Pancreas (tissue), 10 donors: ENCODE measurements at regions not wholly inside any gene's neighbourhood (a gene's known extent, or its start where the extent isn't known, plus 50 kb on each side); places are given as distances from the start of the nearest gene placed in this dataset.

Source experiments
- ATAC-seq, 4 donors: fragments of 200-7000 bp; cut with Tn5 transposase; one replicate each; pipeline versions ENCODE4 v1.8.0 to v1.9.1; 2020; ENCODE audit warnings: mild to moderate bottlenecking in 4 of 4, moderate library complexity in 4 of 4
- DNase-seq, 6 donors: peaks; one replicate each; pipeline ENCODE4 v3.0.0-alpha.2; 2020
- FAIRE-seq: peaks from 2 replicates; lab custom pipeline; 2012; peaks lifted over from hg19 to GRCh38; lab: Jason Lieb, UNC
- H3K27ac ChIP-seq, 4 donors: fragments of 200-600 bp; sonication (generic); 1 replicate in 3 of 4; 2 replicates in 1 of 4; pipeline versions ENCODE4 v1.5.0 to v1.8.0; 2020
- H3K27me3 ChIP-seq, 4 donors: fragments of 200-600 bp; one replicate each; pipeline ENCODE4 v1.8.0; 2021
- H3K36me3 ChIP-seq, 3 donors: fragments of 200-600 bp; sonication (generic) in 1 of 3; one replicate each; pipeline versions ENCODE4 v1.5.0 to v1.8.0; 2020 to 2021
- H3K4me1 ChIP-seq, 3 donors: fragments of 200-600 bp; one replicate each; pipeline ENCODE4 v1.8.0; 2021
- H3K4me3 ChIP-seq, 4 donors: fragments of 200-600 bp; sonication (generic) in 2 of 4; one replicate each; pipeline versions ENCODE4 v1.5.0 to v1.8.0; 2020 to 2021
- H3K9me3 ChIP-seq, 4 donors: fragments of 200-600 bp; one replicate each; pipeline ENCODE4 v1.8.0; 2021
- CTCF ChIP-seq, 4 donors: fragments of 200-600 bp; sonication (generic) in 3 of 4; IDR thresholded peaks; one replicate each; pipeline versions ENCODE4 v1.5.0 to v1.8.0; 2021; ENCODE audit warnings: antibody characterized with exemption in 4 of 4
- WGBS, 2 donors: extraction: QIAGEN DNeasy Blood & Tissue Kit; methylation state at CpG; one replicate each; pipeline ENCODE4 v1.1.7; 2013; 5-methylcytosine and 5-hydroxymethylcytosine counted together
- intact Hi-C, 3 donors: fragments of 100-400 bp; cut with DNase I; formaldehyde crosslinking; loops; one replicate each; pipeline versions ENCODE4 v1.11.1 to v1.14.2; 2022
- donor health status: healthy with polysubstance abuse.
- donor health status: DM: no; HTN: no; CAD: no; lungs with moderate emphysema.
- donor health status: DM: no; HTN: no; CAD: no.
- donor health status: control.
- donor health status: control.
- donor health status: Bipolar disorder and iron deficiency.
- donor health status: DM: yes; HTN: yes; CAD: no.
- donor health status: DM: no; HTN: no; CAD: no.
- donor health status: DM: no; HTN: no; CAD: no.
- donor health status: DM: yes; HTN: yes; CAD: no.

- Histone ChIP-seq H3K27me3 (no peaks in the 10 kb centered on the region), H3K27ac (no peak overlapping the region), H3K4me3 (no peak overlapping the region), H3K9me3 (no peaks in the 10 kb centered on the region), H3K36me3 (no peaks in the 10 kb centered on the region), H3K4me1 (no peaks in the 10 kb centered on the region)
- no peak for TF ChIP-seq CTCF (IDR thresholded peaks at IDR 0.05)
- ATAC-seq (no peak), FAIRE-seq (no peak), DNase-seq (no peak)
- intact Hi-C loops = loop anchor here (5.0 to 10.0 kb wide), 2 partner anchors 392 to 399 kb away; no protein-coding TSS in a partner anchor
- WGBS, 2 donors = 60 to 65% methylated on average over 3 of the region's 3 CpGs
Measured at GRCh38 chr18:32553640-32554365, 83.1 kb upstream of the GAREM1 start.

- 50 to 55% methylated on average over 5 of the region's 5 CpGs for WGBS, 2 donors
- TF ChIP-seq CTCF (IDR thresholded peaks at IDR 0.05) = no peak
Measured at GRCh38 chr18:32553174-32553573, 82.5 kb upstream of the GAREM1 start.

GRCh38 chr18:32552421-32553030 lies 81.8 kb upstream of the GAREM1 start:
- Histone ChIP-seq H3K4me3 (no peak overlapping the region), H3K9me3 (no peaks in the 10 kb centered on the region), H3K36me3 (no peaks in the 10 kb centered on the region), H3K4me1 (no peaks in the 10 kb centered on the region), H3K27me3 (no peaks in the 10 kb centered on the region), H3K27ac (no peak overlapping the region)
- 3% methylated on average over 4 of the region's 4 CpGs for WGBS, 2 donors
- peak; percentile 37 for FAIRE-seq
- peak; percentile 87 to 97 (median 94) for ATAC-seq
- peak; percentile 64 to 80 (median 68) for TF ChIP-seq CTCF (IDR thresholded peaks at IDR 0.05)
- peak in 5 of 6 donors; percentile 66 to 79 (median 71) for DNase-seq
- intact Hi-C loops = loop anchor here (5.0 to 10.0 kb wide), 2 partner anchors 390 to 398 kb away; no protein-coding TSS in a partner anchor

More at GRCh38 chr18:32553174-32553573, 82.5 kb upstream of the GAREM1 start:
- intact Hi-C loops = loop anchor here (5.0 to 10.0 kb wide), 2 partner anchors 391 to 398 kb away; no protein-coding TSS in a partner anchor
- FAIRE-seq (no peak), DNase-seq (no peak), ATAC-seq (no peak)
- Histone ChIP-seq H3K27me3 (no peaks in the 10 kb centered on the region), H3K4me1 (no peaks in the 10 kb centered on the region), H3K4me3 (no peak overlapping the region), H3K9me3 (no peaks in the 10 kb centered on the region), H3K36me3 (no peaks in the 10 kb centered on the region), H3K27ac (no peak overlapping the region)

- H3K4me1 ChIP-seq = no peaks in the 10 kb centered on the region
- 38 to 53% methylated on average over 4 of the region's 4 CpGs for WGBS, 2 donors
- no peak for FAIRE-seq
- no peak for ATAC-seq
- intact Hi-C loops = loop anchor here (5.0 to 10.0 kb wide), 2 partner anchors 389 to 396 kb away; no protein-coding TSS in a partner anchor
- H3K36me3 ChIP-seq = no peaks in the 10 kb centered on the region
- no peak for TF ChIP-seq CTCF (IDR thresholded peaks at IDR 0.05)
- no peak overlapping the region for H3K4me3 ChIP-seq
- H3K27ac ChIP-seq = no peak overlapping the region
- H3K9me3 ChIP-seq = no peaks in the 10 kb centered on the region
- no peak for DNase-seq
- no peaks in the 10 kb centered on the region for H3K27me3 ChIP-seq
Measured at GRCh38 chr18:32550963-32551362, 80.3 kb upstream of the GAREM1 start.
